Transverse colon (tissue), 4 donors: ENCODE measurements at regions not wholly inside any gene's neighbourhood (a gene's known extent, or its start where the extent isn't known, plus 50 kb on each side); places are given as distances from the start of the nearest gene placed in this dataset.

Experiments used
- DNase-seq: peaks from one replicate; pipeline ENCODE4 v3.0.0-alpha.2; 2019
- H3K27ac ChIP-seq, 4 donors: fragments of 200-600 bp; sonication (generic); 2 replicates each; pipeline ENCODE4 v1.5.1; 2016 to 2018; ENCODE audit warnings: inconsistent platforms in 4 of 4
- H3K27me3 ChIP-seq: fragments of 200-600 bp; sonication (generic); 2 replicates; pipeline ENCODE4 v1.5.1; 2017; ENCODE audit warnings: inconsistent platforms
- H3K36me3 ChIP-seq, 4 donors: fragments of 200-600 bp; sonication (generic); 2 replicates each; pipeline ENCODE4 v1.5.1; 2017 to 2019; ENCODE audit warnings: inconsistent platforms in 4 of 4
- H3K4me1 ChIP-seq, 4 donors: fragments of 200-600 bp; sonication (generic); 2 replicates each; pipeline ENCODE4 v1.5.1; 2017 to 2020; ENCODE audit warnings: inconsistent platforms in 4 of 4
- H3K4me3 ChIP-seq, 4 donors: fragments of 200-600 bp; sonication (generic); 1 replicate in 1 of 4; 2 replicates in 3 of 4; pipeline versions ENCODE4 v1.5.1 to v1.6.1; 2017 to 2019; ENCODE audit warnings: inconsistent platforms in 4 of 4
- H3K9me3 ChIP-seq, 2 donors: fragments of 200-600 bp; sonication (generic); 2 replicates each; pipeline ENCODE4 v1.5.1; 2017 to 2019; ENCODE audit warnings: inconsistent platforms in 2 of 2
- EP300 ChIP-seq: sonication (generic); formaldehyde crosslinking; IDR thresholded peaks from one replicate; pipeline ENCODE4 v1.6.1; 2017; ENCODE audit warnings: antibody characterized with exemption, low read depth
- POLR2A ChIP-seq: fragments of 450-650 bp; IDR thresholded peaks from one replicate; pipeline ENCODE4 v1.6.1; 2016; ENCODE audit warnings: antibody characterized with exemption, mild to moderate bottlenecking, moderate library complexity
- POLR2AphosphoS5 ChIP-seq, 3 donors: sonication (generic); formaldehyde crosslinking; IDR thresholded peaks; one replicate each; pipeline ENCODE4 v1.6.1; 2016; ENCODE audit warnings: antibody characterized with exemption in 3 of 3
- WGBS, 2 donors: methylation state at CpG; one replicate each; pipeline ENCODE4 v1.1.5; 2018; ENCODE audit warnings: low coverage in 1 of 2; 5-methylcytosine and 5-hydroxymethylcytosine counted together
- in situ Hi-C, 4 donors: fragments of 200-750 bp; cut with MboI; loops; one replicate each; pipeline versions ENCODE4 v1.15.0 to v1.15.1; 2017; ENCODE audit warnings: low sequenced_read_pairs in 3 of 4, low pct_ligation_motif_present in 1 of 4, low pct_unique_long_range_greater_than_20kb in 1 of 4
- intact Hi-C: fragments of 100-400 bp; cut with DNase I; formaldehyde crosslinking; loops from one replicate; pipeline ENCODE4 v1.15.1; 2023; ENCODE audit warnings: low total_unique reads
- TF ChIP-seq, protein P1 (sequence below), 5 experiments: fragments of 200-600 bp in 3 of 5; fragments of 450-650 bp in 2 of 5; sonication (generic) in 3 of 5; IDR thresholded peaks; 1 replicate in 2 of 5; 2 replicates in 3 of 5; pipeline ENCODE4 v1.5.1; 2016 to 2017; ENCODE audit warnings: antibody characterized with exemption in 5 of 5, inconsistent platforms in 3 of 5, mild to moderate bottlenecking in 2 of 5, moderate library complexity in 1 of 5

DNA sequence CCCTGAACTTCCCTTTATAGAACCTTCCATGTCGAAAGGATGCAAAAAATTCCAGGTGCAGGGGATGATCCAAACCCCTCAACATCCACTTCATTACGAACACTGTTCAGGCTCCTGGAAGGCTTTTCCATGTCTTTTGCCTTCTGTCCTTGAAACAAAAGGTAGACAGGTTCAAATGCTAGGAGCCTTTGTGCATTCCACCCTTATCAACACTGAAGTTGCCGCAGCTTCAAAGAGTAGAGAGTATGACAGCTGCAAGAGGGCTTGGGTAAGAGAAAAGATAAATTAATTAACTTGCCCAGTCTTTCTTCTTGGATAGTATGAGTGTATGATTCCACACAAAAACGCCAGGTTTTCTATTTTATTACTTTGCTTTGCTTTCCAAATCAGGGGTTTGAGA lies 269.1 kb upstream of the MSX2 start:
- H3K9me3 ChIP-seq, result no peaks in the 10 kb centered on the region
- no peak for DNase-seq
- 63 to 69% methylated on average over 2 to 4 of the region's 4 CpGs for WGBS, 2 donors
- H3K36me3 ChIP-seq, result no peaks in the 10 kb centered on the region
- in situ Hi-C loops, result no loop called here
- intact Hi-C loops, result no loop called here
- H3K27me3 ChIP-seq, result no peaks in the 10 kb centered on the region
- H3K4me1 ChIP-seq, result peaks cover 0 to 4% (median 0%) of the 10 kb centered on the region in 4 donors
- H3K27ac ChIP-seq, result no peak overlapping the region
- H3K4me3 ChIP-seq, result no peak overlapping the region
- TF ChIP-seq POLR2A, result no peak
- no peak for TF ChIP-seq POLR2AphosphoS5 (IDR thresholded peaks at IDR 0.05)
- TF ChIP-seq, protein P1, sequence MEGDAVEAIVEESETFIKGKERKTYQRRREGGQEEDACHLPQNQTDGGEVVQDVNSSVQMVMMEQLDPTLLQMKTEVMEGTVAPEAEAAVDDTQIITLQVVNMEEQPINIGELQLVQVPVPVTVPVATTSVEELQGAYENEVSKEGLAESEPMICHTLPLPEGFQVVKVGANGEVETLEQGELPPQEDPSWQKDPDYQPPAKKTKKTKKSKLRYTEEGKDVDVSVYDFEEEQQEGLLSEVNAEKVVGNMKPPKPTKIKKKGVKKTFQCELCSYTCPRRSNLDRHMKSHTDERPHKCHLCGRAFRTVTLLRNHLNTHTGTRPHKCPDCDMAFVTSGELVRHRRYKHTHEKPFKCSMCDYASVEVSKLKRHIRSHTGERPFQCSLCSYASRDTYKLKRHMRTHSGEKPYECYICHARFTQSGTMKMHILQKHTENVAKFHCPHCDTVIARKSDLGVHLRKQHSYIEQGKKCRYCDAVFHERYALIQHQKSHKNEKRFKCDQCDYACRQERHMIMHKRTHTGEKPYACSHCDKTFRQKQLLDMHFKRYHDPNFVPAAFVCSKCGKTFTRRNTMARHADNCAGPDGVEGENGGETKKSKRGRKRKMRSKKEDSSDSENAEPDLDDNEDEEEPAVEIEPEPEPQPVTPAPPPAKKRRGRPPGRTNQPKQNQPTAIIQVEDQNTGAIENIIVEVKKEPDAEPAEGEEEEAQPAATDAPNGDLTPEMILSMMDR (IDR thresholded peaks at IDR 0.05), result no peak
- no peak for TF ChIP-seq EP300

DNA sequence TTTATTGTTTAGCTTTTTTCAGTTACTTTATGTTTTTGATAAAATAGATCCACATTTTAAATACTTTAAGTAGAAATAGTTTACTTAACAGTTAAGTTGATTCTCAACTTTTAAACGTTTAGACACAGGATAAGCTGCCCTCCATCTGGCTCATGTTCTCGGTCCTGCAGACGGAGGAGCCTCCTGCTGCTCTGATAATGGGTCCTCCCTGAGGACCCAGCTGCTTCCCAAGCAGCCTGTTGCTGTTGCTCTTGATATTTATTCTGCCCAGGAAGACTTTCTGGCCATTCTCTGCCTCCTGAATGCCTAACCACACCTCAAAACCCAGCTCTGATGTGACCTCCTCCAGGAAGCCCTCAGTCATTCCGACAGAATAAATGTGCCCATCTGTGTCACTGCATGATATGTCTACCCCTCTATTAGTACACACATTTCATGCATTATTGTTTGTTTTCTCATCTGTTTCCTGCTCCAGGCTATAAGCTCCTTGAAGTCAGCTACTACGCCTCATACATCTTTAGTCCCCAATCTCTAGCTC lies 267.2 kb upstream of the MSX2 start:
- intact Hi-C loops, result no loop called here
- in situ Hi-C loops, result no loop called here
- no peak for TF ChIP-seq POLR2A
- no peak for TF ChIP-seq EP300
- no peak for TF ChIP-seq POLR2AphosphoS5 (IDR thresholded peaks at IDR 0.05)
- TF ChIP-seq, protein P1 (IDR thresholded peaks at IDR 0.05), result no peak
- WGBS, 2 donors, result 47 to 63% methylated on average over 5 of the region's 5 CpGs
- Histone ChIP-seq H3K4me3 (no peak overlapping the region), H3K9me3 (no peaks in the 10 kb centered on the region), H3K27me3 (no peaks in the 10 kb centered on the region), H3K4me1 (peaks cover 0 to 9% (median 4%) of the 10 kb centered on the region in 4 donors), H3K27ac (no peak overlapping the region), H3K36me3 (no peaks in the 10 kb centered on the region)
- no peak for DNase-seq

DNA sequence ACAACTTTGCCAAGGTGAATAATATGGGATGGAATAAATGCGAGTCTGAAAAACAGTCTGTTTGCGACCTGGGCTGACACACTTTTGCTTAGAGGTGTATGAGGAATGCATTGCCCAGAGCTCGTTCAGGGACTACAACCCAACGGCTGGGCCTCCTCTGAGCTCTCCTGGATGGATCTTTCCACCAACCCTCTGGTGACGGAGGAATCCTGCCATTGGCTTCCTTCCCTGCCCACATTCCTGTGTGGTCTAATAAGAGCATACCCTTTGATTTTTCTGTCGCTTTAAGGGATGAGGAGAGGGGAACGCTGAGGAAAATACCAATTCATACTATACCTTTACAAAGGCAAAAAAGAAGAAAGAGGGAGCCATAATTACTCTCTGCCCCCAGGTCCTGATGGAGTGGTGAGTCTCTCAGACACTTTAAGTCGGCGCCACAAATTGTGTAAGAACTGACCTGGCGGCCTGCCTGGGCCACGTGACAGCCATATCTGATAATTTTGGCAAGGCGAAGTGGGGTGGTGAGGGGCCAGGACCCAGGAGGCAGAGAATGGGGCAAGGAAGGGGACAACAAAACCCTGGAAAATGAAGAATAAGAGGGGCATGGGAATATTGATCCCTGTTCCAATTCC lies 265.2 kb upstream of the MSX2 start:
- in situ Hi-C loops, result no loop called here
- TF ChIP-seq POLR2A, result no peak
- TF ChIP-seq, protein P1 (IDR thresholded peaks at IDR 0.05), result no peak
- TF ChIP-seq EP300, result no peak
- no peak for TF ChIP-seq POLR2AphosphoS5 (IDR thresholded peaks at IDR 0.05)

DNA sequence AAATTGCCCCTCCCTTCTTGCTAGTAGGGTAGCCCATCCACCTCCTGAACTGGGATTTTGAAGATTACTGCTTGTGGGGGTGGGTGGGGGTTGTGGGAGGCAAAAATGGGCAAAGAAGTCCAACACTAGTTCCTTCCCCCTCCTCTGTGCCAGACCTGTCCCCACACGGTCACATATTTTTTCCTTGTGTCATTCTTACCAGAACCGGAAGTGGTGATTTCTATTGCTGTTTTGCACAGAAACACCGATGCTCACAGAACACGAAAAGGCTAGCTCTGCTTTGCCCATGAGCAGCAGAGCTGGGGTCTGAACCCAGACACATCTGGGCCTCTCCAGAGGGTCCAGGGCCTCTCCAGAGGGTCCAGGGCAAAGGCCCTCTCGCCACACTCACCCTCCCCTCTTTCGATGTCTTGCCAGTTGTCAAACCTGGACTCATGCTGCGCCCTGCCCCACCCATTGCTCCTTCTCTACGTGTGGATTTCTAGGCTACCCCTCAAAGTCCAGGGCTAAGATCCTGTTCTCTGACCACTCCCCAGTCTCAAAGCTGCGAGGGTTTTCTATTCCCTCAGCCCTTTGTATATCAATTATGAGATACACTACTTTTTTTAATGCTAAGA lies 264.4 kb upstream of the MSX2 start:
- intact Hi-C loops (no loop called here), in situ Hi-C loops (no loop called here)
- WGBS, 2 donors, result 10 to 41% methylated on average over 6 to 9 of the region's 9 CpGs
- DNase-seq, result peak; percentile 24
- H3K4me3 ChIP-seq, result no peak overlapping the region
- H3K27me3 ChIP-seq, result no peaks in the 10 kb centered on the region
- H3K36me3 ChIP-seq, result no peaks in the 10 kb centered on the region
- no peak overlapping the region for H3K27ac ChIP-seq
- no peak for TF ChIP-seq POLR2AphosphoS5 (IDR thresholded peaks at IDR 0.05)
- TF ChIP-seq, protein P1 (IDR thresholded peaks at IDR 0.05), result no peak
- no peak for TF ChIP-seq EP300
- TF ChIP-seq POLR2A, result no peak
- peaks cover 0 to 9% (median 4%) of the 10 kb centered on the region in 4 donors for H3K4me1 ChIP-seq
- no peaks in the 10 kb centered on the region for H3K9me3 ChIP-seq

More for the DNA sequence above, 265.2 kb upstream of the MSX2 start:
- H3K9me3 ChIP-seq, result no peaks in the 10 kb centered on the region
- H3K27ac ChIP-seq, result no peak overlapping the region
- peaks cover 0 to 9% (median 4%) of the 10 kb centered on the region in 4 donors for H3K4me1 ChIP-seq
- H3K36me3 ChIP-seq, result no peaks in the 10 kb centered on the region
- no peak for DNase-seq
- no peaks in the 10 kb centered on the region for H3K27me3 ChIP-seq
- H3K4me3 ChIP-seq, result no peak overlapping the region
- WGBS, 2 donors, result 70 to 78% methylated on average over 10 to 12 of the region's 12 CpGs
- intact Hi-C loops, result no loop called here
